ENCODE measurements at regions not wholly inside any gene's neighbourhood (a gene's known extent, or its start where the extent isn't known, plus 50 kb on each side); places are given as distances from the start of the nearest gene placed in this dataset.

GRCh38 chr13:34322743-34323074, 504.8 kb downstream of the RFC3 start:
- CTCF ChIA-PET, result no interaction called here
- no peak for TF ChIP-seq CTCF (IDR thresholded peaks at IDR 0.05; ENCODE audit: control extremely low read depth, extremely low read depth, low read depth, missing control alignments)
- DNase-seq (ENCODE audit: extremely low spot score), result no peak
- POLR2A ChIA-PET, result no interaction called here

GRCh38 chr13:34335014-34336007, 517.4 kb downstream of the RFC3 start:
- TF ChIP-seq CTCF (IDR thresholded peaks at IDR 0.05; ENCODE audit: control extremely low read depth, extremely low read depth, low read depth, missing control alignments), result no peak
- no peak for DNase-seq (ENCODE audit: extremely low spot score)
- ChIA-PET POLR2A (no interaction called here), CTCF (no interaction called here)

- ChIA-PET POLR2A (no interaction called here), CTCF (no interaction called here)
- TF ChIP-seq CTCF (IDR thresholded peaks at IDR 0.05; ENCODE audit: control extremely low read depth, extremely low read depth, low read depth, missing control alignments), result no peak
- DNase-seq (ENCODE audit: extremely low spot score), result no peak
Observed at GRCh38 chr13:34338102-34338501, 520.2 kb downstream of the RFC3 start.

GRCh38 chr13:34340534-34340933, 522.6 kb downstream of the RFC3 start:
- ChIA-PET CTCF (no interaction called here), POLR2A (no interaction called here)
- no peak for DNase-seq (ENCODE audit: extremely low spot score)
- TF ChIP-seq CTCF (IDR thresholded peaks at IDR 0.05; ENCODE audit: control extremely low read depth, extremely low read depth, low read depth, missing control alignments), result no peak

GRCh38 chr13:34343413-34343940, 525.5 kb downstream of the RFC3 start:
- no peak for TF ChIP-seq CTCF (IDR thresholded peaks at IDR 0.05; ENCODE audit: control extremely low read depth, extremely low read depth, low read depth, missing control alignments)
- ChIA-PET POLR2A (no interaction called here), CTCF (no interaction called here)
- no peak for DNase-seq (ENCODE audit: extremely low spot score)

GRCh38 chr13:34344816-34345215, 526.9 kb downstream of the RFC3 start:
- no peak for DNase-seq (ENCODE audit: extremely low spot score)
- no peak for TF ChIP-seq CTCF (IDR thresholded peaks at IDR 0.05; ENCODE audit: control extremely low read depth, extremely low read depth, low read depth, missing control alignments)
- POLR2A ChIA-PET, result no interaction called here
- CTCF ChIA-PET, result no interaction called here

All from GM10248 (cell line).